GM18505 (cell line): ENCODE measurements at regions not wholly inside any gene's neighbourhood (a gene's known extent, or its start where the extent isn't known, plus 50 kb on each side); places are given as distances from the start of the nearest gene placed in this dataset.
"Not testable (repeated sequence)": the region's sequence is repeated elsewhere in the genome, so short reads cannot be mapped to it uniquely, and the experiment has no call there.

Experiments
- ATAC-seq: cut with Tn5 transposase; IDR thresholded peaks from one replicate; pipeline ENCODE4 v1.9.1; 2021; ENCODE audit not compliant: unreplicated experiment
- POLR2A ChIP-seq: IDR thresholded peaks from 4 replicates; pipeline ENCODE4 v1.6.1; 2011; ENCODE audit warnings: borderline replicate concordance; ENCODE audit not compliant: insufficient read depth, insufficient read length; ENCODE audit errors: extremely low read depth

- TF ChIP-seq POLR2A, result no peak
- no peak for ATAC-seq
These were observed 696.2 kb downstream of the DNAH5 start for GRCh38 chr5:13248253-13248652.

GRCh38 chr5:13246053-13246452 is 698.4 kb downstream of the DNAH5 start:
- no peak for ATAC-seq
- no peak for TF ChIP-seq POLR2A

DNA sequence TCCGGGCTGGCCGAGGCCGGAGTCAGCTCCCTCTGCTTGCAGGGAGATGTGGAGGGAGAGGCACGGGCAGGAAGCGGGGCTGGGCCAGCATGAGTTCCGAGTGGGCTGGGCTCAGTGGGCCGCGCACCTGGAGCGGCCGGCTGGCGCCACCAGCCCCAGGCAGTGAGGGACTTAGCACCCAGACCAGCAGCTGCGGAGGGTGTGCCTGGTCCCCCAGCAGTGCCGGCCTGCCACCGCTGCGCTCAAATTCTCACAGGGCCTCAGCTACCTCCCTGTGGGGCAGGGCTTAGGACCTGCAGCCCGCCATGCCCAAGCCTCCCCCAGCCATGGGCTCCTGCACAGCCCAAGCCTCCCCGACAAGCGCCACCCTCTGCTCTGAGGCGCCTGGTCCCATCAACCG is 700.3 kb downstream of the DNAH5 start:
- no peak for ATAC-seq
- no peak for TF ChIP-seq POLR2A

GRCh38 chr5:13227513-13227912 is 717.0 kb downstream of the DNAH5 start:
- no peak for TF ChIP-seq POLR2A
- ATAC-seq, result no peak

DNA sequence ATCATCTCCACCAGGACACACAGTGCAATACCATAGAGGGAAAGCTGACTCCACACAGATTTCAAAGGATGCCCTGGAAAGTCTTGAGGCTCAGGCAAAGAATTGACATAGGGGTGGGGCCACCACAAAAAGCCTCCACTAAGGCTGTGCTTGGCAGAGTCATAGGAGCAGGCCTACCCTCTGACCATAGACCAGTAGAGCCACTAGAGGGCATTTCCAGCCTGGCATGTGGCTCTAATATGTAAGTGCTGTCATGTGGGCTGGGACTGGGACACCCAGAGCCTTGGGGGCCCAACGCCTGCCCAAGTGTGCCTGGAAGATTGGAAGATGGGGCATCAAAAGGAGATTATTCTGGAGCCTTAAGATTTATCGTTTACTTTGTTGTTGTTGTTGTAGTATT is 726.0 kb downstream of the DNAH5 start:
- TF ChIP-seq POLR2A, result no peak
- no peak for ATAC-seq

GRCh38 chr5:13217636-13218035 is 726.9 kb downstream of the DNAH5 start:
- ATAC-seq, result no peak
- no peak for TF ChIP-seq POLR2A

GRCh38 chr5:13215806-13216205 is 728.7 kb downstream of the DNAH5 start:
- ATAC-seq, result no peak
- no peak for TF ChIP-seq POLR2A

DNA sequence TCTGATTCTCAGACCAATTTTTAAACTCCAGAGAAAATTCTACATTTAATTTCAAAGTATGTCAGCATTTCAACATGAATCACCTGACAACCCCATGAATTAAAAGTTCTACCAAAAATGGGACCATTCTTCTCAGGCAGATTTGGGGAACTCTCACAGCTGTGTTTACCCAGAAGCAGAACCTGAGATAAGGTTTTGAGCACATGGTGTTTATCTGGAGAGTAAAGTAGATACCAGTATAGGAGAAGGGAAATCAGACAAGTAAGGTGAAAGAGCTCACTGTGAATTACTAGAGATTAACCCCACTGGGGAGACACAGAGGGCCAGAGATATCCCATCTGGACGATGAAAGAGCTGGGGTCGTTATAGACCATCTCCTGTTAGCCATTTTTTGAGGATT is 729.1 kb downstream of the DNAH5 start:
- no peak for TF ChIP-seq POLR2A
- no peak for ATAC-seq

GRCh38 chr5:13214182-13214581 is 730.3 kb downstream of the DNAH5 start:
- no peak for ATAC-seq
- no peak for TF ChIP-seq POLR2A

DNA sequence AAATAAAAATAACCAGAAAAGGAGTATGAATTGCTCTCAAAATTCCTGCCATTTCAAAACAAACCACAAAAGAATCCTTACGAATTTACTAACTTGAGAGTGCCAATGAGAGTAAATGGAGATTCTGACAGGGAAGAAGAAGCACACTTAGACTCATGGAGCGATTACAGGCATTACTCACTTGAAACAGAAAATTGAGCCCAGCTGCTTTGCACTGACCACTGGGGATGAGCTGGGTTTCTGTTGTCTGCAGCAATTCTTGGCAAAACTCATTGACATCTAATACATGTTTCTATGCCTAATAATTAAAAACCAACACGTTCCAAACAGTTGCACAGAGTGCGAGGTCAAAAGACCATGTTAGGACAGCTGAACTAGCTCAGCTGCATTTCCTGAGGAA is 731.6 kb downstream of the DNAH5 start:
- ATAC-seq, result no peak
- no peak for TF ChIP-seq POLR2A

DNA sequence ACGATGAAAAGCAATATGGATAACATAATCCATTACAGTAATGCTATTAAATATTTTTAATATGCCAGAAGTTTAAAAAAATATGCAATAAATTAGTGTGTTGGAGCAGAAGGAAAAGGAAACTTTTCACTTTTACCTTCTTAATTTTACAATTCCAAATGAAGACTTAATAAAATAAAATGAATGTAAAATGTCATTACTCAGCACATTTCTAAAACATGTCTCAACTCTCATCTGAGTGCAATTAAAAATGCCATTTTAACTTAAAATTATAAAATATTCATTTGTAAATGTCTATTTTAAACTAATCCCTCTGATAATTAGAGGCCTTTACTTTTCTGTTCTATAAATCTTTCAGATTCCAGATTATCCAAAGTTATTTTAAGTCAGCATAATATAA is 733.4 kb downstream of the DNAH5 start:
- no peak for TF ChIP-seq POLR2A

DNA sequence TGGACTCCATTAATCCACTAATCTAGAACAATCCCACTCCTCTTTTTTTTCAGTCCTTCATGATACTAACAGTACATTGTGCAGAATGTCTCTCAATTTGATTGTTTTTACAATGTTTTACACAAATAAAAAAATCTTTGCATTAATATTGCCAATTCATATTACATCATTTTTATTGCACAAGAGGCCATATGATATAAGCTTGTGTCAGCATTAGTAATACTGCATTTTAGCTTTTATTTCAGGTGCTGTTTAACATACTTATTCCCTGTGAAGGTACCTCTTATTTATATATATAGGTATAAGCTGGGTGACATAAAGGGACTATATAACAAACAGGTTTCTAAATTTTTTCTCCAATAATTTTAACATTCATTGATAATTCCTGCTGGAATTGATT is 737.4 kb downstream of the DNAH5 start:
- no peak for ATAC-seq
- TF ChIP-seq POLR2A, result no peak

More for the DNA sequence above, 733.4 kb downstream of the DNAH5 start:
- ATAC-seq, result no peak

DNA sequence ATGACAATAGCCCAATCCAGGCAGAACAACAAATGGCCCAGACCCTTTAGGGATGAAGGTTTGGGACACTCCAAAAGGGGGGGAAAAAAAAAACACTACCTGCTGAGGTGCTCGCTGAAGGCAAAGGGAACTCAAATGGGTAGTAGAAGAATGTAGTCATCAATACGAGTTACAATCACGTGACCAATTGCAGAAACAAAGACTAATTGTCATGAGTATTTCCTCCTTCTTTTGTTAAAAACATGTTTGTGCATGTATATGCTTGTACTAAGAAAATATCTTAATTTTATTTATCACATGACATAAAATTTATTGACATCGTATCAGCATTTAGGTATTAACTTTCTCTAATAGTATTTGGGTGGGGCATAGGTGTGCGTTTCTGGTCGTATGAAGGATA is 743.5 kb downstream of the DNAH5 start:
- no peak for ATAC-seq
- TF ChIP-seq POLR2A, result no peak

GRCh38 chr5:13198226-13198625 is 746.3 kb downstream of the DNAH5 start:
- ATAC-seq, result not testable (repeated sequence)

- TF ChIP-seq POLR2A, result no peak
- no peak for ATAC-seq
These were observed 755.0 kb downstream of the DNAH5 start for GRCh38 chr5:13189532-13189931.
